ENCODE measurements at regions not wholly inside any gene's neighbourhood (a gene's known extent, or its start where the extent isn't known, plus 50 kb on each side); places are given as distances from the start of the nearest gene placed in this dataset.

DNA sequence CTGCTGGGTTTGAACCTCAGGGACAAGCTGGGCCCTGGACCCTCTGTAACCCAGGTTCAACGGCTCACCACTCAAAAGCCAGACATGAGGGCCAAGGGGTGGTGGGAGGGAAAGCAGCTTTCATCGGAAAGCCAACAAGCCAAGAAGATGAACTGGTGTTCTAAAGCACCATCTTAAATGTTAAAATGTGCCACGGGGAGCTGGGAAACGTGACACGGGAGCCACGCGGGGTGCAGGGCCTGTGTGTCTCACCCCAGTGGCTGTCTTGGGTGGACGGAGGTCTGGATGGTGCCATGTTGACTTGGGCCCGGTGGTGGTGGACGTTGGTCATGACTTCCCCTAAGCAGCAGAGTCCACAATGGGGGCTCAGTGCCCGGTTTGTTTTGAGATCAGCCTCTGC lies 97.7 kb upstream of the SFSWAP start:
- TF ChIP-seq FOXM1 (IDR thresholded peaks at IDR 0.05; ENCODE audit: borderline replicate concordance): no peak
- no peak for TF ChIP-seq NFRKB (IDR thresholded peaks at IDR 0.05)
- no peak for TF ChIP-seq LEF1 (IDR thresholded peaks at IDR 0.05; ENCODE audit: borderline replicate concordance)
- no peak for TF ChIP-seq TARDBP (IDR thresholded peaks at IDR 0.05)
- TF ChIP-seq, protein P1, sequence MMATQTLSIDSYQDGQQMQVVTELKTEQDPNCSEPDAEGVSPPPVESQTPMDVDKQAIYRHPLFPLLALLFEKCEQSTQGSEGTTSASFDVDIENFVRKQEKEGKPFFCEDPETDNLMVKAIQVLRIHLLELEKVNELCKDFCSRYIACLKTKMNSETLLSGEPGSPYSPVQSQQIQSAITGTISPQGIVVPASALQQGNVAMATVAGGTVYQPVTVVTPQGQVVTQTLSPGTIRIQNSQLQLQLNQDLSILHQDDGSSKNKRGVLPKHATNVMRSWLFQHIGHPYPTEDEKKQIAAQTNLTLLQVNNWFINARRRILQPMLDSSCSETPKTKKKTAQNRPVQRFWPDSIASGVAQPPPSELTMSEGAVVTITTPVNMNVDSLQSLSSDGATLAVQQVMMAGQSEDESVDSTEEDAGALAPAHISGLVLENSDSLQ (IDR thresholded peaks at IDR 0.05): no peak
- TF ChIP-seq HDGF (IDR thresholded peaks at IDR 0.05; ENCODE audit: borderline replicate concordance): no peak
- no peak for TF ChIP-seq FOXK2 (IDR thresholded peaks at IDR 0.05)
- TF ChIP-seq CTBP1 (IDR thresholded peaks at IDR 0.05; ENCODE audit: borderline replicate concordance): no peak
- TF ChIP-seq ARNT (IDR thresholded peaks at IDR 0.05): no peak
- ChIA-PET CTCF (no interaction called here), POLR2A (no interaction called here)
- no peak for DNase-seq (ENCODE audit: extremely low spot score)

DNA sequence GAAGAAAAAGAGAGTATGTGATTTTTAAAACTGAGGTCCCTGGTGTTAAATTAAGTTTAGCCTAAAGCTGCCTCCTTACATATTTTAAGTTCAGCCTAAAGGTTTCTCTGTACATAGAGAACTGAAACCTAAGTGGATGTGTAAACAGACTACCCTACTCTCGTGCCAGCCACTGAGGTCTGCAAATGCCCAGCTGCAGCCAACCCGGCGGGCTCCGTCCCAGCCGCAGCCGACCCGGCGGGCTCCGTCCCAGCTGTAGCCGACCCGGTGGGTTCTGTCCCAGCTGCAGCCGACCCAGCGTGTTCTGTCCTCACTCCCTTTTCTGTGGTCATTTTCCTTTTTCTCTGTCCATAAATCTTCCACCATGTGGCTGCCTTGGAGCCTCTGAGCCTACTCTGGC lies 97.2 kb upstream of the SFSWAP start:
- POLR2A ChIA-PET: no interaction called here
- no peak for DNase-seq (ENCODE audit: extremely low spot score)
- CTCF ChIA-PET: no interaction called here
- TF ChIP-seq BHLHE40 (IDR thresholded peaks at IDR 0.05; ENCODE audit: borderline replicate concordance) (no peak), ZNF384 (IDR thresholded peaks at IDR 0.05) (no peak), FOXA1 (IDR thresholded peaks at IDR 0.05) (no peak), FOXK2 (IDR thresholded peaks at IDR 0.05) (no peak), HDGF (IDR thresholded peaks at IDR 0.05; ENCODE audit: borderline replicate concordance) (no peak), ARNT (IDR thresholded peaks at IDR 0.05) (no peak), L3MBTL2 (conservative IDR thresholded peaks at IDR 0.05) (no peak), CTBP1 (IDR thresholded peaks at IDR 0.05; ENCODE audit: borderline replicate concordance) (no peak), SP1 (IDR thresholded peaks at IDR 0.05) (no peak), SUZ12 (IDR thresholded peaks at IDR 0.05) (no peak)

- TF ChIP-seq NFRKB (IDR thresholded peaks at IDR 0.05) (no peak), L3MBTL2 (conservative IDR thresholded peaks at IDR 0.05) (no peak), ZNF384 (IDR thresholded peaks at IDR 0.05) (no peak), CTBP1 (IDR thresholded peaks at IDR 0.05; ENCODE audit: borderline replicate concordance) (no peak), ELF4 (IDR thresholded peaks at IDR 0.05) (no peak), LEF1 (IDR thresholded peaks at IDR 0.05; ENCODE audit: borderline replicate concordance) (no peak), TARDBP (IDR thresholded peaks at IDR 0.05) (no peak), FOXA1 (IDR thresholded peaks at IDR 0.05) (no peak), HDGF (IDR thresholded peaks at IDR 0.05; ENCODE audit: borderline replicate concordance) (no peak), FOXM1 (IDR thresholded peaks at IDR 0.05; ENCODE audit: borderline replicate concordance) (no peak), SP1 (IDR thresholded peaks at IDR 0.05) (no peak), ARNT (IDR thresholded peaks at IDR 0.05) (no peak), SUZ12 (IDR thresholded peaks at IDR 0.05) (no peak), FOXK2 (IDR thresholded peaks at IDR 0.05) (no peak), BHLHE40 (IDR thresholded peaks at IDR 0.05; ENCODE audit: borderline replicate concordance) (no peak)
- TF ChIP-seq, protein P1 (IDR thresholded peaks at IDR 0.05): no peak
- no peak for DNase-seq (ENCODE audit: extremely low spot score)
- ChIA-PET POLR2A (no interaction called here), CTCF (no interaction called here)
These were observed 95.4 kb upstream of the SFSWAP start for GRCh38 chr12:131615326-131616042.

- TF ChIP-seq ELF4 (IDR thresholded peaks at IDR 0.05) (no peak), HDGF (IDR thresholded peaks at IDR 0.05; ENCODE audit: borderline replicate concordance) (no peak), SUZ12 (IDR thresholded peaks at IDR 0.05) (no peak), LEF1 (IDR thresholded peaks at IDR 0.05; ENCODE audit: borderline replicate concordance) (no peak), L3MBTL2 (conservative IDR thresholded peaks at IDR 0.05) (no peak), ARNT (IDR thresholded peaks at IDR 0.05) (no peak)
- ChIA-PET POLR2A (no interaction called here), CTCF (interaction anchor here (0.6 kb wide), 1 partner anchor 10 kb away, joined by 3 read pairs; no protein-coding TSS in a partner anchor)
- DNase-seq (ENCODE audit: extremely low spot score): no peak
These were observed 94.7 kb upstream of the SFSWAP start for GRCh38 chr12:131616043-131616700.

DNA sequence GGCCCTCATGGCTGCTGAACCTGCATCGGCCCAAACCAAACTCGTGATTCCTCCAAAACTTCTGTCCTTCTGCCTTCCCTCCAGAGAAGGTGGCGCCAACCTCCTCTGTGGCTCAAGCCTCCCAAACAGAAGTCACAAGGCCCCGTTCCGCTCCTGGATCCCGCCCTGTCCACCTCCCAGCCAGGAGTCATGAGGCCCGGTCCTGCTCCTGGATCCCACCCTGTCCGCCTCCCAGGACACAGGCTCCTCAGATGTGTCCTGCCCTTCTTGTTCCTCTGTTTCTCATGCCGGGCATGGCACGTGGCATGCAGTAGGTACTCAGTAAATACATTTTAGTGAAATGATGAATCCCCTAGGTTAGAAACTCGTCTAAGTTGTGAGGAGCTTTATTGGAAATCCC lies 94.2 kb upstream of the SFSWAP start:
- ChIA-PET CTCF (interaction anchor here (0.6 kb wide), 1 partner anchor 10 kb away, joined by 3 read pairs; no protein-coding TSS in a partner anchor), POLR2A (no interaction called here)
- no peak for DNase-seq (ENCODE audit: extremely low spot score)
- TF ChIP-seq FOXK2 (IDR thresholded peaks at IDR 0.05) (no peak), SUZ12 (IDR thresholded peaks at IDR 0.05) (no peak), LEF1 (IDR thresholded peaks at IDR 0.05; ENCODE audit: borderline replicate concordance) (no peak), L3MBTL2 (conservative IDR thresholded peaks at IDR 0.05) (no peak), FOXM1 (IDR thresholded peaks at IDR 0.05; ENCODE audit: borderline replicate concordance) (no peak)

DNA sequence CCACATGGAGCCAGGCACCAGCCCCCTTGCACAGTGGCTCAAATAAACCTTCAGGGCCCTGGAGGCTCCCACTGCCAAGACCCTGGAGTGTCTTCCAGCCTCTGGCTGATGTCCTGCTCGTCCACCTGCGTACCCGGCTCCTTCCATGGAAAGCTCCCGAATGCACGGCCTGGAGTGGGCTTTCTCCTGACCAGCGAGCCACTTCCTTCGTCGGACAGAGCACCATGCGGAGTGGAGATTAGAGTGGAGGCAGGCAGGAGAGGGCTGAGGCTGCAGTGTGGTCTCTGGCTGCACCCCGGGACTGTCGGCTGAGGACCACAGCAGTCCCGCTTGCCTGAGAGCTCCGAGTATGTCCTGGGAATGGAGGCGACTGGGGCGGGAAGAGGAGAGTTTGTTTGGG lies 93.7 kb upstream of the SFSWAP start:
- ChIA-PET CTCF (interaction anchor here (0.6 kb wide), 1 partner anchor 11 kb away, joined by 3 read pairs; no protein-coding TSS in a partner anchor), POLR2A (no interaction called here)
- no peak for DNase-seq (ENCODE audit: extremely low spot score)
- no peak for TF ChIP-seq LEF1 (IDR thresholded peaks at IDR 0.05; ENCODE audit: borderline replicate concordance)
- TF ChIP-seq NFRKB (IDR thresholded peaks at IDR 0.05): no peak
- TF ChIP-seq ZNF384 (IDR thresholded peaks at IDR 0.05): no peak
- no peak for TF ChIP-seq CTBP1 (IDR thresholded peaks at IDR 0.05; ENCODE audit: borderline replicate concordance)
- no peak for TF ChIP-seq SUZ12 (IDR thresholded peaks at IDR 0.05)
- TF ChIP-seq ARNT (IDR thresholded peaks at IDR 0.05): no peak
- TF ChIP-seq HDGF (IDR thresholded peaks at IDR 0.05; ENCODE audit: borderline replicate concordance): no peak
- TF ChIP-seq FOXM1 (IDR thresholded peaks at IDR 0.05; ENCODE audit: borderline replicate concordance): no peak
- no peak for TF ChIP-seq FOXK2 (IDR thresholded peaks at IDR 0.05)
- no peak for TF ChIP-seq BHLHE40 (IDR thresholded peaks at IDR 0.05; ENCODE audit: borderline replicate concordance)
- TF ChIP-seq FOXA1 (IDR thresholded peaks at IDR 0.05): no peak
- no peak for TF ChIP-seq SP1 (IDR thresholded peaks at IDR 0.05)
- TF ChIP-seq, protein P1 (IDR thresholded peaks at IDR 0.05): no peak
- no peak for TF ChIP-seq L3MBTL2 (conservative IDR thresholded peaks at IDR 0.05)
- TF ChIP-seq ELF4 (IDR thresholded peaks at IDR 0.05): no peak
- TF ChIP-seq TARDBP (IDR thresholded peaks at IDR 0.05): no peak
